Erythroblast (primary cell): ENCODE measurements at regions not wholly inside any gene's neighbourhood (a gene's known extent, or its start where the extent isn't known, plus 50 kb on each side); places are given as distances from the start of the nearest gene placed in this dataset.

Experiments used
- GATA1 ChIP-seq: IDR thresholded peaks from 2 replicates; pipeline ENCODE4 v1.6.1; 2011; ENCODE audit warnings: low read depth, mild to moderate bottlenecking, control low read depth, low read length, moderate library complexity
- POLR2A ChIP-seq: IDR thresholded peaks from 2 replicates; pipeline ENCODE4 v1.6.1; 2011; ENCODE audit warnings: mild to moderate bottlenecking, low read length

GRCh38 chr3:81864272-81864671 lies 102.8 kb upstream of the GBE1 start:
- TF ChIP-seq POLR2A, result no peak
- no peak for TF ChIP-seq GATA1
